Prostate gland (tissue), 1 donor: ENCODE measurements at regions not wholly inside any gene's neighbourhood (a gene's known extent, or its start where the extent isn't known, plus 50 kb on each side); places are given as distances from the start of the nearest gene placed in this dataset.

Experiments
- POLR2A ChIP-seq: fragments of 450-650 bp; IDR thresholded peaks from one replicate; pipeline ENCODE4 v1.6.1; 2016; ENCODE audit warnings: antibody characterized with exemption, mild to moderate bottlenecking
- POLR2AphosphoS5 ChIP-seq: sonication (generic); formaldehyde crosslinking; IDR thresholded peaks from one replicate; pipeline ENCODE4 v1.6.1; 2017; ENCODE audit warnings: antibody characterized with exemption

GRCh38 chr2:67075056-67075455, 322.1 kb upstream of the ETAA1 start:
- TF ChIP-seq POLR2AphosphoS5 (no peak), POLR2A (no peak)
